ENCODE measurements at regions not wholly inside any gene's neighbourhood (a gene's known extent, or its start where the extent isn't known, plus 50 kb on each side); places are given as distances from the start of the nearest gene placed in this dataset.

GRCh38 chr2:200040831-200041230 lies 85.4 kb downstream of the MAIP1 start:
- TF ChIP-seq POLR2AphosphoS5 (IDR thresholded peaks at IDR 0.05; ENCODE audit: insufficient read depth in 1 of 2, low read depth in 1 of 2) (no peak), POLR2A (IDR thresholded peaks at IDR 0.05) (no peak)
